ENCODE measurements at regions not wholly inside any gene's neighbourhood (a gene's known extent, or its start where the extent isn't known, plus 50 kb on each side); places are given as distances from the start of the nearest gene placed in this dataset.

- TF ChIP-seq CTCF (conservative IDR thresholded peaks at IDR 0.05; ENCODE audit: low read depth, low read length), result no peak
- DNase-seq (ENCODE audit: low read depth), result no peak
- no peak overlapping the region for H3K4me3 ChIP-seq (ENCODE audit: low read length)
Measured at GRCh38 chr4:152091405-152091804, 330.6 kb upstream of the GATB start.

DNA sequence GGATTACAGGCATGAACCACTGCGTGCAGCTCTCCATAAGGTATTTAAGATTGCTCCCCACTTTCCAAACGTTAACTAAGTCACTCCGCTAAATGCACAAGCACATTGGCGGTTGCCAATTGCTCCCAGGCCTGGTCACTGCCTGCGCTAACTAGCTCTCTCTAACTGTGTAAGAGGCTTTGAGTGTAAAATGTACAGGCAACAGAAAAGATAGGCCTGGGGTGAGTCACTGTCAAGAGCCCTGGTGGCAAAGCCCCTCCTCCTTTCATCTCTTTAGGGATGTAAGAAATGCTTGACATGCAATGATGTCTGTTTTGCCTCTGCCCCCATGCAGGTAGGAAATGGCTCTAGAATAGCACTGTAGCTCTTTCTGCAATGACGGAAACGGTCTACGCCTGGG is 329.7 kb upstream of the GATB start:
- TF ChIP-seq CTCF (conservative IDR thresholded peaks at IDR 0.05; ENCODE audit: low read depth, low read length), result no peak
- DNase-seq (ENCODE audit: low read depth), result no peak

GRCh38 chr4:152089584-152089983 is 328.8 kb upstream of the GATB start:
- no peak overlapping the region for H3K4me3 ChIP-seq (ENCODE audit: low read length)
- DNase-seq (ENCODE audit: low read depth), result no peak
- TF ChIP-seq CTCF (conservative IDR thresholded peaks at IDR 0.05; ENCODE audit: low read depth, low read length), result no peak

More for the DNA sequence above, 329.7 kb upstream of the GATB start:
- no peak overlapping the region for H3K4me3 ChIP-seq (ENCODE audit: low read length)

DNA sequence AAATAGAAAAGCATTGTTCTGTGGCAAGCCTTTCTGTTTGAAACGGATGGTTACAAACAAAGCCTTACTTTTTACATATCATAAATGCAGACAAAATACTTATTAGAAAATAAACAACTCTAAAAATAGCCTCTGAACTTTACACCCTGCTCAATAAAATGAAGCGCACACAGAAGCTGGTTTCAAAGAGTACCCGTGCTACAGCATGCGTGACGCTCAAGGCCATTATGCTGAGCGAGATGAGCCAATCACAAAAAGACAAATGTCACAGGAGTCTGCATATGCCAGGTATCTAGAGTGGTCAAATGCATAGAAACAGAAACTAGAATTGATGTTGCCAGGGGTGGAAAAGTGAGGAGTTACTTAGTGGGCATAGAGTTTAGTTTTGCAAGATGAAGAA is 326.5 kb upstream of the GATB start:
- DNase-seq (ENCODE audit: low read depth), result no peak
- no peak for TF ChIP-seq CTCF (conservative IDR thresholded peaks at IDR 0.05; ENCODE audit: low read depth, low read length)
- H3K4me3 ChIP-seq (ENCODE audit: low read length), result no peak overlapping the region

DNA sequence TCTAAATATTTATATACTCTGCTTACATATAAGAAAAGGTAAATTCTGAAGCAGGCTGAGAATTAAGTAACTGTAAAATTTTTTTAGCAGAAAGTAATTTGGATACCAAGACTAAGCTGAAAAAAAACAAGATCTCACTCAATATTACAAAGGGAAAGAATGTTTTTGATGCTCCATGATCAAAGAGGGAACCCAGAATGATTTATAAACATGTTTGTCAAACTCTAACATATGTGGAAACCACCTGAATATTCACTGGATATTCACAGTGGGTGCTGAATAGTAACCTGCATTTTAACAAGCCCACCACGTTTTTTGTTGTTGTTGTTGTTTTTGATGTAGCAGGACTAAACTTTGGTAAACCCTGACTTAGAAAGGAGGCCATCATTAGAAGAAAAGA is 324.9 kb upstream of the GATB start:
- no peak for TF ChIP-seq CTCF (conservative IDR thresholded peaks at IDR 0.05; ENCODE audit: low read depth, low read length)
- H3K4me3 ChIP-seq (ENCODE audit: low read length), result no peak overlapping the region
- DNase-seq (ENCODE audit: low read depth), result no peak

GRCh38 chr4:152083338-152083737 is 322.5 kb upstream of the GATB start:
- no peak for TF ChIP-seq CTCF (conservative IDR thresholded peaks at IDR 0.05; ENCODE audit: low read depth, low read length)

GRCh38 chr4:152081024-152081423 is 320.2 kb upstream of the GATB start:
- no peak overlapping the region for H3K4me3 ChIP-seq (ENCODE audit: low read length)
- no peak for TF ChIP-seq CTCF (conservative IDR thresholded peaks at IDR 0.05; ENCODE audit: low read depth, low read length)
- no peak for DNase-seq (ENCODE audit: low read depth)

More at GRCh38 chr4:152083338-152083737, 322.5 kb upstream of the GATB start:
- no peak for DNase-seq (ENCODE audit: low read depth)
- H3K4me3 ChIP-seq (ENCODE audit: low read length), result no peak overlapping the region

All from retinal pigment epithelial cell (primary cell).